Esophagus muscularis mucosa (tissue), 4 donors: ENCODE measurements at regions not wholly inside any gene's neighbourhood (a gene's known extent, or its start where the extent isn't known, plus 50 kb on each side); places are given as distances from the start of the nearest gene placed in this dataset.
"Not testable (repeated sequence)": the region's sequence is repeated elsewhere in the genome, so short reads cannot be mapped to it uniquely, and the experiment has no call there.

Experiments
- DNase-seq: peaks from one replicate; pipeline ENCODE4 v3.0.0-alpha.2; 2017; ENCODE audit errors: extremely low spot score
- H3K27ac ChIP-seq, 4 donors: fragments of 200-600 bp; sonication (generic); replicated peaks in 1 of 4; 1 replicate in 3 of 4; 2 replicates in 1 of 4; pipeline ENCODE4 v1.5.1; 2016 to 2019; ENCODE audit warnings: mild to moderate bottlenecking in 1 of 4
- H3K27me3 ChIP-seq, 4 donors: fragments of 200-600 bp; sonication (generic); one replicate each; pipeline versions ENCODE4 v1.5.1 to v1.6.0; 2016 to 2019
- H3K36me3 ChIP-seq, 4 donors: fragments of 200-600 bp; sonication (generic); one replicate each; pipeline ENCODE4 v1.5.1; 2016 to 2019
- H3K4me1 ChIP-seq, 4 donors: fragments of 200-600 bp; sonication (generic); one replicate each; pipeline ENCODE4 v1.5.1; 2016 to 2019
- H3K4me3 ChIP-seq, 4 donors: fragments of 200-600 bp; sonication (generic); 1 replicate in 2 of 4; 2 replicates in 2 of 4; pipeline ENCODE4 v1.5.1; 2016 to 2019; ENCODE audit warnings: mild to moderate bottlenecking in 4 of 4, moderate library complexity in 1 of 4
- H3K9me3 ChIP-seq, 4 donors: fragments of 200-600 bp; sonication (generic); 1 replicate in 3 of 4; 2 replicates in 1 of 4; pipeline ENCODE4 v1.5.1; 2016 to 2019
- CTCF ChIP-seq, 3 experiments: fragments of 200-600 bp in 2 of 3; fragments of 450-650 bp in 1 of 3; sonication (generic) in 2 of 3; IDR thresholded peaks; one replicate each; pipeline ENCODE4 v1.5.1; 2017 to 2019; ENCODE audit warnings: antibody characterized with exemption in 3 of 3, mild to moderate bottlenecking in 2 of 3, moderate library complexity in 1 of 3
- EP300 ChIP-seq: sonication (generic); formaldehyde crosslinking; IDR thresholded peaks from one replicate; pipeline ENCODE4 v1.6.1; 2017; ENCODE audit warnings: antibody characterized with exemption
- POLR2A ChIP-seq: fragments of 450-650 bp; IDR thresholded peaks from one replicate; pipeline ENCODE4 v1.6.1; 2017; ENCODE audit warnings: antibody characterized with exemption, moderate library complexity, mild to moderate bottlenecking, low read depth
- POLR2AphosphoS5 ChIP-seq, 2 donors: sonication (generic); formaldehyde crosslinking; IDR thresholded peaks; one replicate each; pipeline ENCODE4 v1.6.1; 2017; ENCODE audit warnings: antibody characterized with exemption in 2 of 2
- WGBS: methylation state at CpG from one replicate; pipeline ENCODE4 v1.1.5; 2018; 5-methylcytosine and 5-hydroxymethylcytosine counted together
- intact Hi-C: fragments of 100-400 bp; cut with DNase I; formaldehyde crosslinking; loops from one replicate; pipeline ENCODE4 v1.15.1; 2023

- no peaks in the 10 kb centered on the region for H3K4me1 ChIP-seq
- WGBS, result 92% methylated on average over 3 of the region's 3 CpGs
- H3K4me3 ChIP-seq, result no peak overlapping the region
- no peak overlapping the region for H3K27ac ChIP-seq
- H3K27me3 ChIP-seq, result no peaks in the 10 kb centered on the region
- no peaks in the 10 kb centered on the region for H3K36me3 ChIP-seq
- DNase-seq, result no peak
- no peaks in the 10 kb centered on the region for H3K9me3 ChIP-seq
- no peak for TF ChIP-seq POLR2AphosphoS5 (IDR thresholded peaks at IDR 0.05)
- TF ChIP-seq CTCF (IDR thresholded peaks at IDR 0.05), result no peak
- no peak for TF ChIP-seq POLR2A
- intact Hi-C loops, result no loop called here
These were observed 555.4 kb upstream of the VRK2 start for GRCh38 chr2:57491213-57491612.

GRCh38 chr2:57493966-57494365, 552.6 kb upstream of the VRK2 start:
- DNase-seq, intact Hi-C loops, H3K4me3 ChIP-seq, H3K9me3 ChIP-seq, H3K27ac ChIP-seq, H3K4me1 ChIP-seq, H3K36me3 ChIP-seq, H3K27me3 ChIP-seq: not testable (repeated sequence)
- WGBS, result 90% methylated on average over 4 of the region's 4 CpGs

GRCh38 chr2:57497489-57498096, 549.0 kb upstream of the VRK2 start:
- Histone ChIP-seq H3K9me3 (no peaks in the 10 kb centered on the region), H3K27me3 (no peaks in the 10 kb centered on the region), H3K4me1 (no peaks in the 10 kb centered on the region), H3K4me3 (no peak overlapping the region), H3K27ac (no peak overlapping the region), H3K36me3 (no peaks in the 10 kb centered on the region)
- peak; percentile 47 to 68 (median 54) for TF ChIP-seq CTCF (IDR thresholded peaks at IDR 0.05)
- no peak for TF ChIP-seq POLR2A
- no peak for DNase-seq
- intact Hi-C loops, result no loop called here
- WGBS, result 30% methylated on average over 3 of the region's 3 CpGs

- Histone ChIP-seq H3K36me3 (no peaks in the 10 kb centered on the region), H3K27ac (no peak overlapping the region), H3K4me3 (no peak overlapping the region), H3K4me1 (no peaks in the 10 kb centered on the region), H3K27me3 (no peaks in the 10 kb centered on the region), H3K9me3 (no peaks in the 10 kb centered on the region)
- DNase-seq, result no peak
- intact Hi-C loops, result no loop called here
- WGBS, result 50% methylated on average over 1 of the region's 1 CpG
- TF ChIP-seq POLR2AphosphoS5 (IDR thresholded peaks at IDR 0.05) (no peak), CTCF (IDR thresholded peaks at IDR 0.05) (no peak), POLR2A (no peak), EP300 (no peak)
These were observed 541.8 kb upstream of the VRK2 start for GRCh38 chr2:57504787-57505186.

- Histone ChIP-seq H3K27me3 (no peaks in the 10 kb centered on the region), H3K4me3 (no peak overlapping the region), H3K4me1 (no peaks in the 10 kb centered on the region), H3K36me3 (no peaks in the 10 kb centered on the region), H3K9me3 (no peaks in the 10 kb centered on the region), H3K27ac (no peak overlapping the region)
- 59% methylated on average over 2 of the region's 2 CpGs for whole genome bisulfite sequencing
- DNase-seq, result no peak
- TF ChIP-seq EP300, result no peak
- no peak for TF ChIP-seq POLR2A
- no peak for TF ChIP-seq CTCF (IDR thresholded peaks at IDR 0.05)
- TF ChIP-seq POLR2AphosphoS5 (IDR thresholded peaks at IDR 0.05), result no peak
- intact Hi-C loops, result no loop called here
These were observed 537.4 kb upstream of the VRK2 start for GRCh38 chr2:57509189-57509588.
